WTC11 (cell line): ENCODE measurements at regions not wholly inside any gene's neighbourhood (a gene's known extent, or its start where the extent isn't known, plus 50 kb on each side); places are given as distances from the start of the nearest gene placed in this dataset.

Experiments
- ATF2 ChIP-seq: sonication (generic); formaldehyde crosslinking; IDR thresholded peaks from 2 replicates; pipeline ENCODE4 v1.8.1; 2022; ENCODE audit warnings: low read depth, missing genetic modification reagents, borderline replicate concordance
- CREB1 ChIP-seq: sonication (generic); formaldehyde crosslinking; IDR thresholded peaks from 2 replicates; pipeline ENCODE4 v1.8.0; 2023; ENCODE audit warnings: mild to moderate bottlenecking, missing genetic modification reagents
- CTCF ChIP-seq: fragments of 200-600 bp; IDR thresholded peaks from 2 replicates; pipeline ENCODE4 v1.8.0; 2022; ENCODE audit warnings: antibody characterized with exemption
- ETV6 ChIP-seq: sonication (generic); formaldehyde crosslinking; IDR thresholded peaks from 2 replicates; pipeline ENCODE4 v1.8.1; 2022; ENCODE audit warnings: mild to moderate bottlenecking, missing genetic modification reagents
- PREB ChIP-seq: sonication (generic); formaldehyde crosslinking; IDR thresholded peaks from 2 replicates; pipeline ENCODE4 v1.8.1; 2022; ENCODE audit warnings: mild to moderate bottlenecking, missing genetic modification reagents, moderate library complexity, borderline replicate concordance
- STAT6 ChIP-seq: sonication (generic); formaldehyde crosslinking; conservative IDR thresholded peaks from 2 replicates; pipeline ENCODE4 v1.8.1; 2023; ENCODE audit warnings: mild to moderate bottlenecking, low read depth, missing genetic modification reagents, moderate library complexity

GRCh38 chr4:187059021-187059420 lies 335.4 kb upstream of the FAT1 start:
- TF ChIP-seq PREB (CRISPR knock-in tag) (no peak), ATF2 (CRISPR knock-in tag) (no peak), STAT6 (no peak), CTCF (no peak), CREB1 (no peak), ETV6 (CRISPR knock-in tag) (no peak)
